ENCODE measurements at regions not wholly inside any gene's neighbourhood (a gene's known extent, or its start where the extent isn't known, plus 50 kb on each side); places are given as distances from the start of the nearest gene placed in this dataset.

- TF ChIP-seq NFIC (IDR thresholded peaks at IDR 0.05): no peak
- TF ChIP-seq TAF1 (IDR thresholded peaks at IDR 0.05; ENCODE audit: low read depth): no peak
These were observed 132.1 kb upstream of the PTCHD4 start for GRCh38 chr6:48243071-48243470.

- TF ChIP-seq NFIC (IDR thresholded peaks at IDR 0.05) (no peak), CEBPB (IDR thresholded peaks at IDR 0.05) (peak; percentile 37; the same call in 1 of the 2 replicates)
These were observed 129.3 kb upstream of the PTCHD4 start for GRCh38 chr6:48240287-48240686.

DNA sequence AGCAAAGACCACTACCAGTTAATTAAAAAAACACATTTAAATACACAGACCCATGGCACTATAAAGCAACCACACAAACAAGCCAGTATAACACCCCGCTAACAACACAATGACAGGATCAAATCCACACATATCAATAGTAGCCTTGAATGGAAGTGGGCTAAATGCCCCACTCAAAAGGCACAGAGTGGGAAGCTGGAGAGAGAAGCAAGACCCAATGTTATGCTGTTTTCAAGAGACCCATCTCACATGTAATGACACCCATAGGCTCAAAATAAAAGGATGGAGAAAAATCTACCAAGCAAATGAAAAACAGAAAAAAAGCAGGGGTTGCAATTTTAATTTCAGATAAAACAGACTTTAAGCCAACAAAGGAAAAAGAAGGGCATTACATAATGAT, 125.4 kb upstream of the PTCHD4 start:
- TF ChIP-seq, protein P1, sequence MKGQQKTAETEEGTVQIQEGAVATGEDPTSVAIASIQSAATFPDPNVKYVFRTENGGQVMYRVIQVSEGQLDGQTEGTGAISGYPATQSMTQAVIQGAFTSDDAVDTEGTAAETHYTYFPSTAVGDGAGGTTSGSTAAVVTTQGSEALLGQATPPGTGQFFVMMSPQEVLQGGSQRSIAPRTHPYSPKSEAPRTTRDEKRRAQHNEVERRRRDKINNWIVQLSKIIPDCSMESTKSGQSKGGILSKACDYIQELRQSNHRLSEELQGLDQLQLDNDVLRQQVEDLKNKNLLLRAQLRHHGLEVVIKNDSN (IDR thresholded peaks at IDR 0.05): no peak
- no peak for TF ChIP-seq NFIC (IDR thresholded peaks at IDR 0.05)
- no peak for TF ChIP-seq TEAD4 (IDR thresholded peaks at IDR 0.05)
- TF ChIP-seq CREB1 (IDR thresholded peaks at IDR 0.05; ENCODE audit: low read depth): no peak
- no peak for TF ChIP-seq MAX (IDR thresholded peaks at IDR 0.05)
- TF ChIP-seq RAD21 (IDR thresholded peaks at IDR 0.05; ENCODE audit: low read depth): no peak
- no peak for TF ChIP-seq YY1 (IDR thresholded peaks at IDR 0.05; ENCODE audit: low read depth)
- no peak for TF ChIP-seq EP300 (IDR thresholded peaks at IDR 0.05; ENCODE audit: borderline replicate concordance)
- TF ChIP-seq REST (IDR thresholded peaks at IDR 0.05; ENCODE audit: low read depth): no peak
- no peak for TF ChIP-seq TCF12 (IDR thresholded peaks at IDR 0.05; ENCODE audit: low read depth)
- TF ChIP-seq CEBPB (IDR thresholded peaks at IDR 0.05): no peak

- TF ChIP-seq EP300 (IDR thresholded peaks at IDR 0.05; ENCODE audit: borderline replicate concordance) (no peak), ZBTB7A (IDR thresholded peaks at IDR 0.05; ENCODE audit: low read depth) (no peak), FOXM1 (IDR thresholded peaks at IDR 0.05; ENCODE audit: borderline replicate concordance, low read depth) (no peak), CREB1 (IDR thresholded peaks at IDR 0.05; ENCODE audit: low read depth) (no peak), CEBPB (IDR thresholded peaks at IDR 0.05) (no peak), TAF1 (IDR thresholded peaks at IDR 0.05; ENCODE audit: low read depth) (no peak), TCF12 (IDR thresholded peaks at IDR 0.05; ENCODE audit: low read depth) (no peak), EGR1 (IDR thresholded peaks at IDR 0.05) (no peak)
These were observed 122.1 kb upstream of the PTCHD4 start for GRCh38 chr6:48233063-48233462.

- no peak for TF ChIP-seq ZBTB7A (IDR thresholded peaks at IDR 0.05; ENCODE audit: low read depth)
- TF ChIP-seq TEAD4 (IDR thresholded peaks at IDR 0.05): no peak
- TF ChIP-seq NFIC (IDR thresholded peaks at IDR 0.05): no peak
These were observed 118.8 kb upstream of the PTCHD4 start for GRCh38 chr6:48229841-48230240.

- TF ChIP-seq ZBTB7A (IDR thresholded peaks at IDR 0.05; ENCODE audit: low read depth): no peak
- TF ChIP-seq TAF1 (IDR thresholded peaks at IDR 0.05; ENCODE audit: low read depth): no peak
- no peak for TF ChIP-seq CEBPB (IDR thresholded peaks at IDR 0.05)
- no peak for TF ChIP-seq YY1 (IDR thresholded peaks at IDR 0.05; ENCODE audit: low read depth)
- TF ChIP-seq TCF12 (IDR thresholded peaks at IDR 0.05; ENCODE audit: low read depth): no peak
- TF ChIP-seq REST (IDR thresholded peaks at IDR 0.05; ENCODE audit: low read depth): no peak
- TF ChIP-seq RAD21 (IDR thresholded peaks at IDR 0.05; ENCODE audit: low read depth): no peak
- no peak for TF ChIP-seq NFIC (IDR thresholded peaks at IDR 0.05)
- TF ChIP-seq CREB1 (IDR thresholded peaks at IDR 0.05; ENCODE audit: low read depth): no peak
- no peak for TF ChIP-seq TEAD4 (IDR thresholded peaks at IDR 0.05)
- TF ChIP-seq, protein P1 (IDR thresholded peaks at IDR 0.05): no peak
- no peak for TF ChIP-seq EGR1 (IDR thresholded peaks at IDR 0.05)
- TF ChIP-seq FOXM1 (IDR thresholded peaks at IDR 0.05; ENCODE audit: borderline replicate concordance, low read depth): no peak
- TF ChIP-seq MAX (IDR thresholded peaks at IDR 0.05): no peak
- no peak for TF ChIP-seq EP300 (IDR thresholded peaks at IDR 0.05; ENCODE audit: borderline replicate concordance)
These were observed 111.2 kb upstream of the PTCHD4 start for GRCh38 chr6:48222241-48222640.

DNA sequence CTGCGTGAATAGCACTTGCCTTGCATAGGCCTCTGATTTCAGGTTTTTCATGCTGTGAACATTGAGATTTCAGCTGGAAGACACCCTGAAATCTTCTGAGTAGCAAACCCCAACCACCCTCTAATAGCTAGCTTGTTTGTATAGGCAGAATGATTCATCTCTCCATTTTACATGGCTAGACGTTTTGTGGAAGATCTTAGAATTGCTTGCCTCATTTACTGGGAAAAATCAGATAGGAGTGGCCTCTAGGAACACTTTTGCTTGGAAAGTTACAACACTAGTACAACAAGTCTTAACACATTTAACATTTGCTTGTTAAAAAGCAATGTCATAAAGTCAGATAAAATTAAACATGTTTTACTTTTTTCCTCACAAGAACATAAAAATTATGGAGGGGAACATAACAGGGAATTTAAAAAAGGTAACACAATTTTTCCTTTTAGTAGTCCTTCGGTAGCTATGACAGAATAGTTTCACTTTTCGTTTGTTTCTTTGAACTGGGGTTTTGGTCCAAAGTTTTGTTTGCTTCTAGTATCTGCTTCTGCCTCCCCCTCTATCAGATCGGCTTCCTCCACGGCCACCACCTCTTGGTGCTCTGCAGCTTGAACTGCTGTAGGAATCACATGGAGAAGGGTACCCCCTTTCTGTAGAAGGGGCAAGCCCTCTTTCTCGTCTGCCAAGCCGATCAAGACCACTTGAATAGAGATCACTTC, 102.2 kb upstream of the PTCHD4 start:
- no peak for TF ChIP-seq CEBPB (IDR thresholded peaks at IDR 0.05)

Measured in Ishikawa (cell line).